ENCODE measurements at regions not wholly inside any gene's neighbourhood (a gene's known extent, or its start where the extent isn't known, plus 50 kb on each side); places are given as distances from the start of the nearest gene placed in this dataset.

DNA sequence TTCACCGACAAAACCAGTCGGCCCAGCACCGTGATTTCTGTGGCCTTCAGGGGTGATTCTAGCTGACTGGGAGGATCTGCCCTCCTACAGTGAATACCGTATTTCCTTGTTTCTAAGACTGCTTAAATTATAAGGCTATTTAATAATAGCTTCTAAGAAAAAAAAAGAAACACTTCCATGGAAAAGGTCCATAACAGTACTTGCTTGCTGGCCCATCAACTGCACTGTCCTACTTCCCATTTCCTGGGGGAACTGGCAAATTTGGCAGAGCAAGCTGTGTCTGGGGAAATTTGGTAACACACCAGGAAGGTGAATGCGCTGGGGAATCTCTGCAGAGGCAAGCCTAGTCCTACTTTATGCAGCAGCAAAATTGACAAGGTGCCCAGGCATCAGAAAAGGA, 214.0 kb downstream of the ZNF326 start:
- no peak for DNase-seq
- Mint-ChIP-seq H3K4me1 (no peaks in the 10 kb centered on the region), H3K27me3 (peaks cover 3 to 4% of the 10 kb centered on the region in 2 donors), H3K9me3 (no peaks in the 10 kb centered on the region), H3K27ac (no peak overlapping the region), H3K4me3 (no peak overlapping the region), H3K36me3 (no peaks in the 10 kb centered on the region)
- Histone ChIP-seq H3K27me3 (replicated peaks in 1 of 2; ENCODE audit: control insufficient read depth in 2 of 2, extremely low read depth in 1 of 2, insufficient read depth in 2 of 2, low read length in 1 of 2) (no peaks in the 10 kb centered on the region), H3K27ac (ENCODE audit: low read length) (no peak overlapping the region), H3K4me1 (ENCODE audit: control insufficient read depth in 1 of 2, extremely low read depth in 1 of 2, insufficient read depth in 2 of 2, low read length in 2 of 2) (no peaks in the 10 kb centered on the region), H3K9me3 (no peaks in the 10 kb centered on the region), H3K36me3 (ENCODE audit: control insufficient read depth in 2 of 2, extremely low read depth in 1 of 2, insufficient read depth in 1 of 2, low read length in 1 of 2) (no peaks in the 10 kb centered on the region), H3K4me3 (ENCODE audit: control insufficient read depth in 1 of 2, extremely low read depth in 1 of 2, low read length in 1 of 2) (no peak overlapping the region)
- ChIA-PET POLR2A (no interaction called here), CTCF (no interaction called here)
- WGBS (ENCODE audit: insufficient coverage): 80% methylated on average over 1 of the region's 5 CpGs
- no peak for ATAC-seq (replicated peaks in 1 of 4)

GRCh38 chr1:90206260-90206659, 211.3 kb downstream of the ZNF326 start:
- Mint-ChIP-seq H3K9me3 (no peaks in the 10 kb centered on the region), H3K27me3 (peaks cover 3 to 9% of the 10 kb centered on the region in 2 donors), H3K4me3 (no peak overlapping the region), H3K4me1 (no peaks in the 10 kb centered on the region), H3K36me3 (no peaks in the 10 kb centered on the region), H3K27ac (no peak overlapping the region)
- Histone ChIP-seq H3K4me1 (ENCODE audit: control insufficient read depth in 1 of 2, extremely low read depth in 1 of 2, insufficient read depth in 2 of 2, low read length in 2 of 2) (no peaks in the 10 kb centered on the region), H3K27me3 (replicated peaks in 1 of 2; ENCODE audit: control insufficient read depth in 2 of 2, extremely low read depth in 1 of 2, insufficient read depth in 2 of 2, low read length in 1 of 2) (no peaks in the 10 kb centered on the region), H3K36me3 (ENCODE audit: control insufficient read depth in 2 of 2, extremely low read depth in 1 of 2, insufficient read depth in 1 of 2, low read length in 1 of 2) (no peaks in the 10 kb centered on the region), H3K27ac (ENCODE audit: low read length) (no peak overlapping the region), H3K4me3 (ENCODE audit: control insufficient read depth in 1 of 2, extremely low read depth in 1 of 2, low read length in 1 of 2) (no peak overlapping the region), H3K9me3 (no peaks in the 10 kb centered on the region)
- CTCF ChIA-PET: no interaction called here
- no peak for ATAC-seq (replicated peaks in 1 of 4)
- POLR2A ChIA-PET: no interaction called here
- DNase-seq: no peak

GRCh38 chr1:90204780-90205179, 209.9 kb downstream of the ZNF326 start:
- Mint-ChIP-seq H3K27me3 (peaks cover 3 to 13% of the 10 kb centered on the region in 2 donors), H3K27ac (no peak overlapping the region), H3K4me3 (no peak overlapping the region), H3K4me1 (no peaks in the 10 kb centered on the region), H3K36me3 (no peaks in the 10 kb centered on the region), H3K9me3 (no peaks in the 10 kb centered on the region)
- Histone ChIP-seq H3K4me1 (ENCODE audit: control insufficient read depth in 1 of 2, extremely low read depth in 1 of 2, insufficient read depth in 2 of 2, low read length in 2 of 2) (no peaks in the 10 kb centered on the region), H3K9me3 (no peaks in the 10 kb centered on the region), H3K4me3 (ENCODE audit: control insufficient read depth in 1 of 2, extremely low read depth in 1 of 2, low read length in 1 of 2) (no peak overlapping the region), H3K27me3 (replicated peaks in 1 of 2; ENCODE audit: control insufficient read depth in 2 of 2, extremely low read depth in 1 of 2, insufficient read depth in 2 of 2, low read length in 1 of 2) (no peaks in the 10 kb centered on the region), H3K27ac (ENCODE audit: low read length) (no peak overlapping the region), H3K36me3 (ENCODE audit: control insufficient read depth in 2 of 2, extremely low read depth in 1 of 2, insufficient read depth in 1 of 2, low read length in 1 of 2) (no peaks in the 10 kb centered on the region)
- WGBS (ENCODE audit: insufficient coverage): 50% methylated on average over 1 of the region's 2 CpGs
- ATAC-seq (replicated peaks in 1 of 4) (no peak), DNase-seq (no peak)
- CTCF ChIA-PET: no interaction called here
- POLR2A ChIA-PET: no interaction called here

DNA sequence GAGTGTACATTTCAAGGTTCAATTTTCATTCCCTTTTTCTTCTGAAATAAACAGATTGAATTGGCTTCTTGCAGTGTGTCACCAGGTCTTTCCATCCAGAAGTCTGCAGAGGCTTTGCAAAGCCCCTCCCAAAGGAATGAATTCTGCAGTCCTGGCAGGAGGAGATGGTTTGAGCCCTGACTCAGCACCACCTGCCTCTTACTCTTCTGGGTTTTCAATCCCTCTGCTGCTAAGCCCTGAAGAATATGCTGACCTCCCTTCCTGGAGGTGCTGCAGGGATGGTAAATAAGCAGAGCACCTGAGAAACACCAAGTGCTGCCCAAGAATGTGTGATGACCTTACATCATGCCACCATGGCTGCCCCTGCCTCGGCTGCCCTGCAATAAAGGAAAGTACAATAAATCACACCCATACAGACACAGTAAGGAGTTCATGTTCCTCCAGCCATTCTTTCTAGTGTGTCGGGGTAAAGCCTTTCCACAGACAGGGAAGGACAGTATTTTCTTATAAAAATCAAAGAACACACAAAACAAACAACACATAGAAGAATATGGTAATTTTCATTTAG, 209.2 kb downstream of the ZNF326 start:
- H3K4me1 Mint-ChIP-seq: no peaks in the 10 kb centered on the region
- H3K27ac Mint-ChIP-seq: no peak overlapping the region
- no peaks in the 10 kb centered on the region for H3K36me3 Mint-ChIP-seq
- WGBS (ENCODE audit: insufficient coverage): 67% methylated on average over 1 of the region's 2 CpGs
- Histone ChIP-seq H3K9me3 (no peaks in the 10 kb centered on the region), H3K4me1 (ENCODE audit: control insufficient read depth in 1 of 2, extremely low read depth in 1 of 2, insufficient read depth in 2 of 2, low read length in 2 of 2) (no peaks in the 10 kb centered on the region), H3K4me3 (ENCODE audit: control insufficient read depth in 1 of 2, extremely low read depth in 1 of 2, low read length in 1 of 2) (no peak overlapping the region), H3K27ac (ENCODE audit: low read length) (no peak overlapping the region), H3K36me3 (ENCODE audit: control insufficient read depth in 2 of 2, extremely low read depth in 1 of 2, insufficient read depth in 1 of 2, low read length in 1 of 2) (no peaks in the 10 kb centered on the region), H3K27me3 (replicated peaks in 1 of 2; ENCODE audit: control insufficient read depth in 2 of 2, extremely low read depth in 1 of 2, insufficient read depth in 2 of 2, low read length in 1 of 2) (no peaks in the 10 kb centered on the region)
- H3K27me3 Mint-ChIP-seq: peaks cover 3 to 13% of the 10 kb centered on the region in 2 donors
- DNase-seq: no peak
- POLR2A ChIA-PET: no interaction called here
- no peak for ATAC-seq (replicated peaks in 1 of 4)
- CTCF ChIA-PET: no interaction called here
- H3K4me3 Mint-ChIP-seq: no peak overlapping the region
- H3K9me3 Mint-ChIP-seq: no peaks in the 10 kb centered on the region

GRCh38 chr1:90201467-90202358, 206.8 kb downstream of the ZNF326 start:
- Histone ChIP-seq H3K27ac (ENCODE audit: low read length) (no peak overlapping the region), H3K4me3 (ENCODE audit: control insufficient read depth in 1 of 2, extremely low read depth in 1 of 2, low read length in 1 of 2) (no peak overlapping the region), H3K9me3 (no peaks in the 10 kb centered on the region), H3K4me1 (ENCODE audit: control insufficient read depth in 1 of 2, extremely low read depth in 1 of 2, insufficient read depth in 2 of 2, low read length in 2 of 2) (no peaks in the 10 kb centered on the region), H3K36me3 (ENCODE audit: control insufficient read depth in 2 of 2, extremely low read depth in 1 of 2, insufficient read depth in 1 of 2, low read length in 1 of 2) (no peaks in the 10 kb centered on the region), H3K27me3 (replicated peaks in 1 of 2; ENCODE audit: control insufficient read depth in 2 of 2, extremely low read depth in 1 of 2, insufficient read depth in 2 of 2, low read length in 1 of 2) (no peaks in the 10 kb centered on the region)
- Mint-ChIP-seq H3K4me3 (no peak overlapping the region), H3K27ac (no peak overlapping the region), H3K4me1 (no peaks in the 10 kb centered on the region), H3K36me3 (no peaks in the 10 kb centered on the region), H3K27me3 (peaks cover 0 to 9% of the 10 kb centered on the region in 2 donors), H3K9me3 (no peaks in the 10 kb centered on the region)
- DNase-seq: no peak
- WGBS (ENCODE audit: insufficient coverage): 94% methylated on average over 2 of the region's 6 CpGs
- POLR2A ChIA-PET: no interaction called here
- ATAC-seq (replicated peaks in 1 of 4): no peak
- CTCF ChIA-PET: no interaction called here

GRCh38 chr1:90200646-90201205, 205.8 kb downstream of the ZNF326 start:
- H3K27ac Mint-ChIP-seq: no peak overlapping the region
- Histone ChIP-seq H3K9me3 (no peaks in the 10 kb centered on the region), H3K4me1 (ENCODE audit: control insufficient read depth in 1 of 2, extremely low read depth in 1 of 2, insufficient read depth in 2 of 2, low read length in 2 of 2) (no peaks in the 10 kb centered on the region), H3K27ac (ENCODE audit: low read length) (no peak overlapping the region), H3K4me3 (ENCODE audit: control insufficient read depth in 1 of 2, extremely low read depth in 1 of 2, low read length in 1 of 2) (no peak overlapping the region), H3K36me3 (ENCODE audit: control insufficient read depth in 2 of 2, extremely low read depth in 1 of 2, insufficient read depth in 1 of 2, low read length in 1 of 2) (no peaks in the 10 kb centered on the region), H3K27me3 (replicated peaks in 1 of 2; ENCODE audit: control insufficient read depth in 2 of 2, extremely low read depth in 1 of 2, insufficient read depth in 2 of 2, low read length in 1 of 2) (no peaks in the 10 kb centered on the region)
- H3K4me1 Mint-ChIP-seq: no peaks in the 10 kb centered on the region
- H3K36me3 Mint-ChIP-seq: no peaks in the 10 kb centered on the region
- DNase-seq: no peak
- H3K9me3 Mint-ChIP-seq: no peaks in the 10 kb centered on the region
- H3K4me3 Mint-ChIP-seq: no peak overlapping the region
- H3K27me3 Mint-ChIP-seq: peaks cover 0 to 17% of the 10 kb centered on the region in 2 donors
- ChIA-PET POLR2A (no interaction called here), CTCF (no interaction called here)
- no peak for ATAC-seq (replicated peaks in 1 of 4)
- WGBS (ENCODE audit: insufficient coverage): 86% methylated on average over 3 of the region's 5 CpGs

Data from T-cell (primary cell).